Adipocyte (in vitro differentiated cells): ENCODE measurements at regions not wholly inside any gene's neighbourhood (a gene's known extent, or its start where the extent isn't known, plus 50 kb on each side); places are given as distances from the start of the nearest gene placed in this dataset.

Experiments used
- DNase-seq: peaks from one replicate; pipeline ENCODE4 v3.0.0-alpha.2; 2015; ENCODE audit warnings: low read depth
- H3K27me3 ChIP-seq: replicated peaks from 2 replicates; pipeline ENCODE4 v1.7.0; 2013; ENCODE audit warnings: mild to moderate bottlenecking, low read length, moderate library complexity; ENCODE audit not compliant: control insufficient read depth, insufficient read depth
- H3K36me3 ChIP-seq: 2 replicates; pipeline ENCODE4 v1.7.0; 2013; ENCODE audit warnings: low read length, mild to moderate bottlenecking, moderate library complexity; ENCODE audit not compliant: control insufficient read depth, insufficient read depth, severe bottlenecking
- H3K4me1 ChIP-seq: 2 replicates; pipeline ENCODE4 v1.7.0; 2013; ENCODE audit warnings: mild to moderate bottlenecking, low read length, moderate library complexity; ENCODE audit not compliant: control insufficient read depth, insufficient read depth
- H3K4me3 ChIP-seq: 2 replicates; pipeline ENCODE4 v1.7.0; 2013; ENCODE audit warnings: mild to moderate bottlenecking, low read length, moderate library complexity
- H3K9ac ChIP-seq: 2 replicates; pipeline ENCODE4 v1.7.0; 2013; ENCODE audit warnings: mild to moderate bottlenecking, low read length, moderate library complexity
- H3K9me3 ChIP-seq: 2 replicates; pipeline ENCODE4 v1.7.0; 2013; ENCODE audit warnings: mild to moderate bottlenecking, low read length, moderate library complexity; ENCODE audit not compliant: control insufficient read depth

GRCh38 chr1:8089535-8090228 lies 63.6 kb upstream of the ERRFI1 start:
- H3K9me3 ChIP-seq: no peaks in the 10 kb centered on the region
- no peaks in the 10 kb centered on the region for H3K27me3 ChIP-seq
- DNase-seq: peak; percentile 52
- H3K4me1 ChIP-seq: peaks cover 20% of the 10 kb centered on the region
- peak overlapping the region; percentile 17 for H3K9ac ChIP-seq
- no peaks in the 10 kb centered on the region for H3K36me3 ChIP-seq
- H3K4me3 ChIP-seq: no peak overlapping the region

GRCh38 chr1:8086055-8086454 lies 59.9 kb upstream of the ERRFI1 start:
- no peaks in the 10 kb centered on the region for H3K9me3 ChIP-seq
- no peak overlapping the region for H3K4me3 ChIP-seq
- no peak overlapping the region for H3K9ac ChIP-seq
- no peak for DNase-seq
- H3K36me3 ChIP-seq: no peaks in the 10 kb centered on the region
- H3K27me3 ChIP-seq: no peaks in the 10 kb centered on the region
- peaks cover 28% of the 10 kb centered on the region for H3K4me1 ChIP-seq

GRCh38 chr1:8084913-8085312 lies 58.8 kb upstream of the ERRFI1 start:
- Histone ChIP-seq H3K9me3 (no peaks in the 10 kb centered on the region), H3K9ac (no peak overlapping the region), H3K4me3 (no peak overlapping the region), H3K4me1 (peaks cover 21% of the 10 kb centered on the region), H3K27me3 (no peaks in the 10 kb centered on the region), H3K36me3 (no peaks in the 10 kb centered on the region)
- no peak for DNase-seq

GRCh38 chr1:8083739-8084484 lies 57.8 kb upstream of the ERRFI1 start:
- DNase-seq: peak; percentile 19
- H3K4me3 ChIP-seq: no peak overlapping the region
- no peaks in the 10 kb centered on the region for H3K36me3 ChIP-seq
- no peaks in the 10 kb centered on the region for H3K9me3 ChIP-seq
- H3K27me3 ChIP-seq: no peaks in the 10 kb centered on the region
- H3K9ac ChIP-seq: peak overlapping the region; percentile 27
- peaks cover 14% of the 10 kb centered on the region for H3K4me1 ChIP-seq

DNA sequence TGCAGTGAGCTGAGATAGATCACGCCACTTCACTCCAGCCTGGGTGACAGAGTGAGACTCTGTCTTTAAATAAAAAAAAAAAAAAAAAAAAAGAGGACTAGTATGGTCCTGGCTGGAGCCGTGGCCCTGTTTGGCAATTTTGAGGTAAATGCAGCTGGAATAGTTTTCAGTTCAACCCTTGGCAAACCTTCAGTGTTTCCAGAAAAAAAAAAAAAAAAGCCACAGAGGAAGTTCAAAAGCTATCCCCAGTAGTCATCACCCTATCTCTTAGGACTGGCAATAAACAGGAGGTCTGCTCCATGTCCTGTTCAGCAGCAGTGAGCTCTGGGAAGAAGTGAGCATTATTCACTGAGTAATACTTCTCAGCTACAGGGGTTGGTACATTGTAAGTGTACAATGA lies 56.8 kb upstream of the ERRFI1 start:
- no peak for DNase-seq
- Histone ChIP-seq H3K9ac (no peak overlapping the region), H3K4me1 (peaks cover 20% of the 10 kb centered on the region), H3K27me3 (no peaks in the 10 kb centered on the region), H3K9me3 (no peaks in the 10 kb centered on the region), H3K36me3 (no peaks in the 10 kb centered on the region), H3K4me3 (no peak overlapping the region)

DNA sequence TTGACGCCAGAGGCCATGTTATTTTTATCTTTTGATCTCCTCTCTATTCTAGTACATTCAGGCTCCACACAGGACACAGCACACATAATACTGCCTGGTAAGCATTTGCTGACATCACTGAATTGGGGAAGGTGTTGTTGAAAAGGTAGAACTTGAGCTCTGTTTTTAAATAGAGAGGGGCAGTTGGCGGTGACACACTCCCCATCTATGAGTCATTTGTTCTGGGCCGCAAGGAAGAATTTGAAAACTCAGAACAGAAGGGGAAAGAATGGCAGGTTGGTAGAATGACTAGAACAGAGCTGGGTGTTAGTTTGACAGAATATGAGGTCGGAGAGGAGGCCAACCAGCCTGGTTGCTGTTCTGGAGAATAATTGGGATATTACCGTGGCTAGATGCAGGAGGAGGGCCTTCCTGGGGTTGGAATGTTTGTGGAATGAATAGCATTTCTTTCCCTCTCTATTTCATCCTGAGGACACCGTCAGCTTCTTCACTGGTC lies 52.1 kb upstream of the ERRFI1 start:
- Histone ChIP-seq H3K36me3 (no peaks in the 10 kb centered on the region), H3K4me1 (peaks cover 35% of the 10 kb centered on the region), H3K9me3 (no peaks in the 10 kb centered on the region), H3K4me3 (no peak overlapping the region), H3K9ac (no peak overlapping the region), H3K27me3 (no peaks in the 10 kb centered on the region)
- peak; percentile 80 for DNase-seq

DNA sequence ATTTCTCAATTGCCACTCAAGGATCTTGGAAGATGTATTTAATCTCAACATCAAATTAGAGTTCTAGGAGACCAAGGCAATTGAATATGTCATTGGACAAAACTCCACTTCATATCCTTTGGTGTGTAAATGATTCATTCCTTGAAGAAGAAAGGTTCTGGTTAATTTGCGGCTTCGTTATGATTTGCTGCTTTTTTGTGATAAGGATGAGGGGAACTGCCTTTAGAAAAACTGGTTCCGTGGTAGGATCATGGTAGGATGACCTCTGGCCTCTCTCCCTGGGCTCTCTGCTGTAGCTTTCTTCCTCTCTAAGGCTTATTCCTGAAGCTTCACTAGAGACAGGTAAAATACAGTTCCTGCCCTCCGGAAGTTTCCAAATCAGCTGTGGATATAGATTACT lies 51.5 kb upstream of the ERRFI1 start:
- Histone ChIP-seq H3K27me3 (no peaks in the 10 kb centered on the region), H3K4me3 (no peak overlapping the region), H3K9ac (no peak overlapping the region), H3K36me3 (no peaks in the 10 kb centered on the region), H3K9me3 (no peaks in the 10 kb centered on the region), H3K4me1 (peaks cover 34% of the 10 kb centered on the region)
- DNase-seq: no peak

DNA sequence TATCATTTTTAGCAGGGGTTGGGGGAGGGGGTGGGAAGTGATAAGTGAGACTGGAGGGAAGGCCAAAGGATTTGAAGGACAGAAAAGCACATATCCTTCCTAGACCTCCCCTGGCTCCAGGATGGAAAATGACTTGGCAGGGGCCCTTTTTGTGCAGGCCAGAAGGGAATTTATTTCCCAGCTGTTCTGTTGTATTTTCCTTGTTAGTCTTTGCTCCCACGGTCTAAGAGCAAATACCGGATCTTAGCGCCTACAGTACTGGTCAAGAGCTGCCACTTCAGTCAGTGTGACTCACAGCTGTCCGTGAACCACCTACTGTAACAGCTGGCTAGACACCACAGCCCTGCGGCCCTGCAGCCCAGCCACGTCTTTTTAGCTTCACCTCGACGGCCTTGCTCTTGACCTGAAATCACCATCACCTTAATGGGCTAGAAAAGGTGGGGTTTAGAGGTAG lies 51.0 kb upstream of the ERRFI1 start:
- Histone ChIP-seq H3K9me3 (no peaks in the 10 kb centered on the region), H3K36me3 (no peaks in the 10 kb centered on the region), H3K27me3 (no peaks in the 10 kb centered on the region), H3K4me3 (no peak overlapping the region), H3K4me1 (peaks cover 34% of the 10 kb centered on the region), H3K9ac (no peak overlapping the region)
- peak; percentile 91 for DNase-seq

GRCh38 chr1:8076176-8076575 lies 50.1 kb upstream of the ERRFI1 start:
- no peak overlapping the region for H3K9ac ChIP-seq
- no peak overlapping the region for H3K4me3 ChIP-seq
- DNase-seq: no peak
- H3K9me3 ChIP-seq: no peaks in the 10 kb centered on the region
- peaks cover 34% of the 10 kb centered on the region for H3K4me1 ChIP-seq
- H3K27me3 ChIP-seq: no peaks in the 10 kb centered on the region
- no peaks in the 10 kb centered on the region for H3K36me3 ChIP-seq
